GM12892 (cell line): ENCODE measurements at regions not wholly inside any gene's neighbourhood (a gene's known extent, or its start where the extent isn't known, plus 50 kb on each side); places are given as distances from the start of the nearest gene placed in this dataset.

Source experiments
- POLR2AphosphoS5 ChIP-seq: IDR thresholded peaks from 2 replicates; pipeline ENCODE4 v1.6.1; 2011; ENCODE audit warnings: low read depth, low read length, control low read depth
- TAF1 ChIP-seq: IDR thresholded peaks from 2 replicates; pipeline ENCODE4 v1.6.1; 2011; ENCODE audit warnings: low read depth, mild to moderate bottlenecking, control low read depth, low read length, borderline replicate concordance

DNA sequence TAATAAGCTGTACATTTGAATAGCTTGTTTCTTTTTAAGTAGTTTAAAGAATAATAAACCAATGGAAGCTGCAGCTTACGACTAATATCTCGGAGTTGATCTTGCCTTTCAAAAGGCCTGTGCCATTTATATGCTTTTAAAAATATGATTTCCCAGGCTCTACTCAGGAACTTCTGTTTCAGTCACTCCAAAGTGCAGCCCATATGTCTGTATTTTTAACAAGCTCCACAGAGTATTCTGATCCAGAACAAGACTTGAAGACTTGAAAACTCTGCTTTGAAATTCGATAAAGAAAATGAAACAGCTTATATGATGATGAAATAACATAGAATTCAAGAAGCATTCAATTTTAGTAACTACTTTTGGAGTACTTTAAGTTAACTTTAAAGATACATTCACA is 79.1 kb upstream of the PLPPR4 start:
- TF ChIP-seq TAF1 (no peak), POLR2AphosphoS5 (no peak)
